ENCODE measurements at regions not wholly inside any gene's neighbourhood (a gene's known extent, or its start where the extent isn't known, plus 50 kb on each side); places are given as distances from the start of the nearest gene placed in this dataset.

GRCh38 chr4:136670265-136670664 is 862.0 kb downstream of the PCDH18 start:
- TF ChIP-seq CTCF (IDR thresholded peaks at IDR 0.05) = no peak
- Mint-ChIP-seq H3K9me3 (peaks cover 26% of the 10 kb centered on the region), H3K27me3 (ENCODE audit: insufficient read depth) (no peaks in the 10 kb centered on the region; the same call in 1 of the 2 replicates), H3K36me3 (ENCODE audit: low read depth) (no peaks in the 10 kb centered on the region), H3K4me1 (ENCODE audit: low read depth) (no peaks in the 10 kb centered on the region), H3K27ac (no peak overlapping the region), H3K4me3 (no peak overlapping the region)
- no peak for DNase-seq

- Mint-ChIP-seq H3K27ac (no peak overlapping the region), H3K27me3 (ENCODE audit: insufficient read depth) (peaks cover 2% of the 10 kb centered on the region; the same call in 1 of the 2 replicates), H3K9me3 (peaks cover 50% of the 10 kb centered on the region), H3K4me1 (ENCODE audit: low read depth) (no peaks in the 10 kb centered on the region), H3K36me3 (ENCODE audit: low read depth) (no peaks in the 10 kb centered on the region), H3K4me3 (no peak overlapping the region)
- no peak for DNase-seq
- TF ChIP-seq CTCF (IDR thresholded peaks at IDR 0.05) = no peak
These were observed 867.3 kb downstream of the PCDH18 start for GRCh38 chr4:136664988-136665387.

DNA sequence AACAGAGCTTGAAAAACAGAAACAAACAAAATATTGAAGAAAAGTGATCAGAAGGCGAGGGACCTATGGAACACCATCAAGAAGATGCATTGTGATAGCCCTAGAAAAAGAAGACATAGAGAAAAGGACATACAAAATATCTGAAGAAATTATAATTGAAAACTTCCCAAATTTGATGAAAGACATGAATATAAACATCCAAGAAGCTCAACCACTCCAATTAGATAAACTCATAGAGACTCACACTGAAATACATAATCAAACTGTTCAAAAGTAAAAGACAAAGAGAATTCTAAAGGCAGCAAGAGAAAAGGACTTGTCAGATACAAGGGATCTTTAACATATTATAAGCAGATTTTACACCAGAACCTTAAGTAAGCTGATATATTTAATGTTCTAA is 869.8 kb downstream of the PCDH18 start:
- no peak for DNase-seq
- H3K9me3 Mint-ChIP-seq = peaks cover 54% of the 10 kb centered on the region
- H3K4me1 Mint-ChIP-seq (ENCODE audit: low read depth) = no peaks in the 10 kb centered on the region
- no peak overlapping the region for H3K4me3 Mint-ChIP-seq
- no peaks in the 10 kb centered on the region for H3K36me3 Mint-ChIP-seq (ENCODE audit: low read depth)
- no peak overlapping the region for H3K27ac Mint-ChIP-seq
- no peak for TF ChIP-seq CTCF (IDR thresholded peaks at IDR 0.05)
- peaks cover 2% of the 10 kb centered on the region; the same call in 1 of the 2 replicates for H3K27me3 Mint-ChIP-seq (ENCODE audit: insufficient read depth)

- H3K9me3 Mint-ChIP-seq = peaks cover 24% of the 10 kb centered on the region
- no peak overlapping the region for H3K27ac Mint-ChIP-seq
- TF ChIP-seq CTCF (IDR thresholded peaks at IDR 0.05) = no peak
- no peaks in the 10 kb centered on the region for H3K4me1 Mint-ChIP-seq (ENCODE audit: low read depth)
- H3K4me3 Mint-ChIP-seq = no peak overlapping the region
- no peak for DNase-seq
- no peaks in the 10 kb centered on the region for H3K27me3 Mint-ChIP-seq (ENCODE audit: insufficient read depth)
- H3K36me3 Mint-ChIP-seq (ENCODE audit: low read depth) = no peaks in the 10 kb centered on the region
These were observed 878.5 kb downstream of the PCDH18 start for GRCh38 chr4:136653640-136654406.

DNA sequence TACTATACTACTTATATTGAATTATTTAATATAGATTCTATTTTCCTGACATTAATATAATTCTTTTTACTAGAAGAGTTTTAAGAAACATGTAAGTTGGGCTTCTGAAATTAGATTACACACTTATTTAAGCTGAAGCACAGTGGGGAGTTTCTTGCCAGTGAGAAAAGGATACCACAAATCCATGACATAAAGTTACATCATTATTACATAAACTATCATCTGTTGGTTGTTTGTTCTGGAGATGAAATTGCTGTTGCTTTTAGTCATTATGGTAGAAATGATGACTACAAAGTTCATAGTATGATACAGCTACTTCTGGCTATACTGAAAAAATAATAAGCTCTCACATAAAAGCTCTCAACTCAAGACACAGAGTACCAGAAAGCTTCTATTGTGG is 880.4 kb downstream of the PCDH18 start:
- Mint-ChIP-seq H3K9me3 (peaks cover 30% of the 10 kb centered on the region), H3K36me3 (ENCODE audit: low read depth) (no peaks in the 10 kb centered on the region), H3K4me3 (no peak overlapping the region), H3K27ac (no peak overlapping the region), H3K27me3 (ENCODE audit: insufficient read depth) (no peaks in the 10 kb centered on the region), H3K4me1 (ENCODE audit: low read depth) (no peaks in the 10 kb centered on the region)
- no peak for DNase-seq
- TF ChIP-seq CTCF (IDR thresholded peaks at IDR 0.05) = no peak

Measured in HFFc6 (cell line).